ENCODE measurements at regions not wholly inside any gene's neighbourhood (a gene's known extent, or its start where the extent isn't known, plus 50 kb on each side); places are given as distances from the start of the nearest gene placed in this dataset.

DNA sequence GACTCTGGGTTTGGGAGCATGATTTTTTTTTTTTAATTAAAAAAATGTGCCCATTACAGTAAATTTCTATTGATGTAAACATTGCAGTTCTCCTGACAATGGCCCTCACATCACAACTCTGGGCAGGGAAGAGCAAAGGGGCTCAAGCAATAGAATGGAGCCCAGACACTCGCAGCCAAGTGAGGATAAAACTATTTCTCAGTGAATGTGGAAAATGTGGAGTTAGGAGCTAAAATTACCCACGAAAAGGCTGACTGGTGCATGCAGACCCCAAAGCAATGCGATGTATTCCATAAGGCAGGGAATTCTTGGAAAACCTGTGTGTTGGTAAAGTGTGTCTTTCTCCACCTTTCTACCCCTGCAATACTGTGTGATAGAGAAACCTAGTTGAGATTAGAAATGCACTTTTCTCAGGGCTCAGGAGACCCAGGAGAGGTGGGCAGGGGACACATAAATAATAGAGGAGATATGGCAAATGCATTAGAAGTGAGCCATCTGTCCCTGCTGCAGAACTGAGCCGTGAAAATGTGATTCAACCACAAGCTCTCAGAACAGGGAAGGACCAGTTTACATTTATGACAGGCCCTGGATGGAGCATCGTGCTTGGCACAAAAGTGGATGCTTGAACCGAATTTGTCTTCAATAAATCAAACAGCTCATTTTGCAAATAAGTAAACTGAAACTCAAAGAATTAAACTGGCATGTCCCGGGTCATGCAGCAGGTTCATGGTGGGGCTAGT lies 100.1 kb downstream of the MYCN start:
- Mint-ChIP-seq H3K9me3 (no peaks in the 10 kb centered on the region), H3K36me3 (no peaks in the 10 kb centered on the region), H3K27me3 (peaks cover 0 to 5% of the 10 kb centered on the region in 2 donors), H3K27ac (no peak overlapping the region), H3K4me3 (no peak overlapping the region), H3K4me1 (ENCODE audit: low read depth in 2 of 2) (no peaks in the 10 kb centered on the region)
- ATAC-seq (no peak), DNase-seq (ENCODE audit: low spot score) (no peak)

DNA sequence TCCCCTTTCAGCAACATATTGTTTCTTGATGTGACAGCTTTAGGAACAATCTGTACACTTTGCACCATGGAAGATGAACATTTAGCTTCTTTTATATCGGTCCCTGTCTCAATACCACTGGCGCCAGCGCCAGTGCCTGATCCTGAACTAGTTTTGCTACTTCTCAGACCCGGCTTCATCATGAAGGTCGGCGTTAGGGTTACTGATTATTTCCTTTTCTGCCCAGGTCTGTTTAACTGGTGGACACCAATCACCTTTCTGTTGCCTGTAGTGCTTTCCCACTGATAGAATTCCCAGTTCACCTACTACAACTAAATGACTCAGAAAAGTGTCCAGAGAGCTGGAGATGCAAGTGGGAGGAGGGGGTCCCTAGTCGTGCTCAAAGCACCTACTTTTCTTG lies 99.5 kb downstream of the MYCN start:
- DNase-seq (ENCODE audit: low spot score) (no peak), ATAC-seq (no peak)
- H3K27me3 Mint-ChIP-seq, result peaks cover 2 to 3% of the 10 kb centered on the region in 2 donors
- no peaks in the 10 kb centered on the region for H3K36me3 Mint-ChIP-seq
- H3K4me3 Mint-ChIP-seq, result no peak overlapping the region
- no peak overlapping the region for H3K27ac Mint-ChIP-seq
- no peaks in the 10 kb centered on the region for H3K9me3 Mint-ChIP-seq
- H3K4me1 Mint-ChIP-seq (ENCODE audit: low read depth in 2 of 2), result no peaks in the 10 kb centered on the region

DNA sequence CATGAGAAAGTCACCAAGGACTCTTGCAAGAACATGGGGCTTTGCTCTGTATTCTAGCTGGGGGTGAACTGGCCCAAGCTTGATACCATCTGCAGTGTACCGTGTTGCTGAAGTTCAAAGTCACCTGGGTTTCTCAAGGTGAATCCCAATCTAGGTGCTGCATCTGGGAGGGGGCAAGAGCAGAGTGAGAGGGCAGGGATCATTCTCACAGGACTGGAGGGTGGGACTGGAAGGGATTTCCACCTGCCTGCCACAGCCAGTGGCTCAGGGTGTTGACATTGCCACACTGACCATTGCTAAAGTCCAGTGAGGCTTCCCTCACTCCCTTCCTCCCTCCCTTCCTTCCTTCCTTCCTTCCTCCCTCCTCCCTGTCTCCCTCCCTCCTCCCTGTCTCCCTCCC lies 98.7 kb downstream of the MYCN start:
- no peak for ATAC-seq
- no peaks in the 10 kb centered on the region for H3K9me3 Mint-ChIP-seq
- no peaks in the 10 kb centered on the region for H3K4me1 Mint-ChIP-seq (ENCODE audit: low read depth in 2 of 2)
- peaks cover 3 to 8% of the 10 kb centered on the region in 2 donors for H3K27me3 Mint-ChIP-seq
- H3K36me3 Mint-ChIP-seq, result no peaks in the 10 kb centered on the region
- H3K4me3 Mint-ChIP-seq, result no peak overlapping the region
- no peak for DNase-seq (ENCODE audit: low spot score)
- H3K27ac Mint-ChIP-seq, result no peak overlapping the region

DNA sequence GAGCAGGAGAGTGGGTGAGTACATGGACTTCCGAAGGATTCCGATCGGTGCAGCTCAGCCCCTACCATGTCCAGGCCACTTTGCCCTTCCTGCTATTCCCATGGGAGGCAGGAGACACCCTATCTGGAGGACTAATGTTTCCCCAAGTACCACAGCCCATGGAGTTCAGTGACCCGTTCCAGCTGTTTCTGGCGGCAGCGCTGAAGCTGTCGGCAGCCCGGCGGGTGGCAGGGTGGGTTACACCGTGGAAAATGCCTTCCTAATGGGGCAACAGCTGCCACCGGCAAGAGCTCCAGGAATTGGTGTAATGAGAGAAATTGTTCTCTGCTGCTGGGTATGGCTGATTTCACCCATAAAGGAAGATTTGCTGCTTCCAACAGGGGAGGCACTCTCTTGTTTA lies 98.3 kb downstream of the MYCN start:
- Mint-ChIP-seq H3K27ac (no peak overlapping the region), H3K36me3 (no peaks in the 10 kb centered on the region), H3K4me1 (ENCODE audit: low read depth in 2 of 2) (no peaks in the 10 kb centered on the region), H3K27me3 (peaks cover 3 to 8% of the 10 kb centered on the region in 2 donors), H3K4me3 (no peak overlapping the region), H3K9me3 (no peaks in the 10 kb centered on the region)
- DNase-seq (ENCODE audit: low spot score) (no peak), ATAC-seq (no peak)

DNA sequence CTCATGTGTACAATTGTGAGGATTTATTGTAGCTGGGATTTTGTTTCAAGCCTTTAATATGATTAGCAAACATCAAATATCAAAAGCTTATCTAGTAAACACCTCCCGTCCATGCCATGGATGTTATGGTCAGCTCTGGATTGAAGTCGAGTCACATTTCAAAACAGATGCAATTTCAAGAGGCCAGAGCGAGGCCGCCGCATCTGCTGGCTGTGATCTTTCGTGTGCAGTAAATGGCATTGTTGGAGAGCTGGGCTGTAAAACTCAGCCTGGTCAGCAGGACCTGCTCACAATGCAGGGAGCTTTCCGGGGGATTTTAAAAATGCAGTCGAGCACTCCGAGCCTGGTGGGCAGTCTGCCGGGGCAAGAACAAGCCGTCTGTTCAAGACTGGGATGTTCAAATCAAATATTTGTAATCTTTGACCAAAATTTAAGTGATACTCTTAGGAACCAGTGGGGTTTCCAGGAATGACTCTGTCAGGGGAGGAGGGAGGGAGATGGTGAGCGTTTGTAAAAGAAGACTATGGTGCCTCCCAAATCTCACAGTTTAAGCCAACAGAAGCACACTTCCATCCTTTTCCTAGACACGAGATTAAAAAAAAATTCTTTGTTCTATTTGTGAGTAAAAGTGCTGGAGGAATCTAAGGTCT lies 97.6 kb downstream of the MYCN start:
- ATAC-seq, result no peak
- Mint-ChIP-seq H3K27me3 (peaks cover 3 to 8% of the 10 kb centered on the region in 2 donors), H3K4me3 (no peak overlapping the region), H3K9me3 (no peaks in the 10 kb centered on the region), H3K36me3 (no peaks in the 10 kb centered on the region), H3K27ac (no peak overlapping the region), H3K4me1 (ENCODE audit: low read depth in 2 of 2) (no peaks in the 10 kb centered on the region)
- DNase-seq (ENCODE audit: low spot score), result no peak

DNA sequence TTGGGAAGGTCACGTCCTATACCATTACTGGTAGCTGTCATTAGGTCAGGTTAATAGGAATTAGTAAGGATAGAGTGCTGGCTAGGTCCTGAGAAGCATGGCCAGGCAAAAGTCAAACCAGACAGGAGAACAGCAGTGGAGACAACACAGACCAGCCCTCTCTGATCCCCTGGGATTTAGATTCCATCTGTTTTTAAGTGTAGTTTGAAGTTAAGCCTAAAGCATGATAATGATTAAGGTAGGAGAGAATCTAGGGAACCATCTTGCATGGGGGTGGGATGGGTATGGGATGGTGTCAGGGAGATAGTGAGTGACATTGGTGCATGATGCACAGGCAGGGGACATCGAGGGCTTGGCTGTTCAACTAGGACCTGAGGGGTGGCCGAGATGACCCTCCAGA lies 96.6 kb downstream of the MYCN start:
- Mint-ChIP-seq H3K9me3 (no peaks in the 10 kb centered on the region), H3K4me1 (ENCODE audit: low read depth in 2 of 2) (no peaks in the 10 kb centered on the region), H3K4me3 (no peak overlapping the region), H3K36me3 (no peaks in the 10 kb centered on the region), H3K27me3 (peaks cover 3 to 8% of the 10 kb centered on the region in 2 donors), H3K27ac (no peak overlapping the region)
- no peak for ATAC-seq
- no peak for DNase-seq (ENCODE audit: low spot score)

DNA sequence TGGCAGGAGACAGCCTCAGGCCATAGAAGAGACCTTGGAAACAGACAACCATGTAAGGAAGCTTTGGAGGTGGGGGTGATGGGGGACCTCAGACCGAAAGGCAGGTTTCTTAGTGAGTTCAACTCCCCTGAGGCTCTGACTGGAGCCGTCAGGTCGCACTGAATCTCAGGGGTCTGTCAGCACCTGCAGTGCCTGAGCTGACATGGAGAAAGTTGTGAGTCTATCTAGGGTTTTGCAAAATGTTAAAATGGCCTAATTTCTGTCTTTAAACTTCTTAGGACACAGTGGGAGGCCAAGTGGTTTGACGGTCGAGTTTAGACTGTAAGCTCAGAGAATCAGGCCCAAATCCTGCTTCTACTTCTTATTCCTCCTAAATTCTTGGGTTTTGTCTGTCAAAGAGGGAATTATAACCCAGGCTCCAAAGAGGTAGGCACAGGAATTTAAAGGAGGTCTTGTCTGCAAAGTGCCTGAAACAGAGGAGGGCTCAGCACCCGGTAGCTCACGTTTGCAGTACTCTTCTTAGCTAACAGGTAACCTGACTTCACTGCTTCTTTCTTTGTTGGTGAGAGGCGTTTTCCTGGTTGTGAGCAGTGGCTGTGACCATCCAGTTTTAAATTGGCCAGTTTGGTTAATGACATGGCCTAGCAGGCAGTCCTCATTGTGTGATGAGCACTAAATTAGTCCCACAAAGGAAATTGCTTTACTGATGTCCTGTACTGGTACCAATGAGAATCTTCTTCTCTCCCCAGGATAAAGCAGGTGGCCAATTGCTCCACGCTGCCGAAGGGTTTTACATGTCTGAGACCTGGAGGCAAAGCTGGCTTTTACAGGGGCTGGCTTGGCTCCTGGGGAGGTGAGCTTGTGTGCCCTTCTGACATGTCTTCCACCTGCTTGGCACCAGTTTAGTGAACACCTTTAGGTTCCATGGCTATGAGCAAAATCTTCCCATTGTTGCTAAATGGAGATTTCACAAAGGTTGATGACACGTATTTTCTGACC lies 95.7 kb downstream of the MYCN start:
- H3K4me1 Mint-ChIP-seq (ENCODE audit: low read depth in 2 of 2), result no peaks in the 10 kb centered on the region
- no peak overlapping the region for H3K27ac Mint-ChIP-seq
- no peaks in the 10 kb centered on the region for H3K9me3 Mint-ChIP-seq
- ATAC-seq (no peak), DNase-seq (ENCODE audit: low spot score) (no peak)
- H3K27me3 Mint-ChIP-seq, result peaks cover 3 to 8% of the 10 kb centered on the region in 2 donors
- H3K36me3 Mint-ChIP-seq, result no peaks in the 10 kb centered on the region
- H3K4me3 Mint-ChIP-seq, result no peak overlapping the region

DNA sequence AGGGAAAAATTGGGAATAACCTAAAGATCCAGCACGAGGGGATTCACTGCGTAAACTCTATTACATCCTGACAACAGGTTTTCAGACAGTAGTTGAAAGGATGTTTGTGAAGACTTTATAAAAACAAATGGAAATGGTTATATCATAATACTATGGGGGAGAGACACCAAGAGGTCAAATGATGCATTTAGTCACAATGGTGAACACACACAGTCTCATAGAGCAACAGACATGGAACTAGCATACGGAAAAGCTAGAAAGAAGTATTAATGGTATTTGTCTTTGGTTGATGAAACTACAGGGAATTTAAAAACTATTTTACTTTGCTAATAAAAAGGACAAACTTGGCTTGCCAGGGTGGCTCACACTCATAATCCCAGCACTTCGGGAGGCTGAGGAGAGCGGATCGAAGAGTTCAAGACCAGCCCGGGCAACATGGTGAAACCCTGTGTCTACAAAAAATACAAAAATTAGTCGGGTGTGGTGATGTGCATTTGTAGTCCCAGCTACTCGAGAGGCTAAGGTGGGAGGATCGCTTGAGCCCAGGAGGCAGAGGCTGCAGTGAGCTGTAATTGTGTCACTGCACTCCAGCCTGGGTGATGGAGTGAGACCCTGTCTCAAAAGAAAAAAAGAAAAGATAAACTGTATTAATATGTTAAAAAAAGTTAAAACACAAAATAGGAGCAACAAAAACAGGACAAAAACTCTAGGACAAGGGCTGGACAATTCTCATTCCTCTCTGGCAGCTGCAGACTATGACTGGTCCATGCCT lies 94.8 kb downstream of the MYCN start:
- Mint-ChIP-seq H3K36me3 (no peaks in the 10 kb centered on the region), H3K9me3 (no peaks in the 10 kb centered on the region), H3K4me3 (no peak overlapping the region), H3K4me1 (ENCODE audit: low read depth in 2 of 2) (no peaks in the 10 kb centered on the region), H3K27me3 (peaks cover 3 to 8% of the 10 kb centered on the region in 2 donors), H3K27ac (no peak overlapping the region)
- DNase-seq (ENCODE audit: low spot score) (no peak), ATAC-seq (no peak)

DNA sequence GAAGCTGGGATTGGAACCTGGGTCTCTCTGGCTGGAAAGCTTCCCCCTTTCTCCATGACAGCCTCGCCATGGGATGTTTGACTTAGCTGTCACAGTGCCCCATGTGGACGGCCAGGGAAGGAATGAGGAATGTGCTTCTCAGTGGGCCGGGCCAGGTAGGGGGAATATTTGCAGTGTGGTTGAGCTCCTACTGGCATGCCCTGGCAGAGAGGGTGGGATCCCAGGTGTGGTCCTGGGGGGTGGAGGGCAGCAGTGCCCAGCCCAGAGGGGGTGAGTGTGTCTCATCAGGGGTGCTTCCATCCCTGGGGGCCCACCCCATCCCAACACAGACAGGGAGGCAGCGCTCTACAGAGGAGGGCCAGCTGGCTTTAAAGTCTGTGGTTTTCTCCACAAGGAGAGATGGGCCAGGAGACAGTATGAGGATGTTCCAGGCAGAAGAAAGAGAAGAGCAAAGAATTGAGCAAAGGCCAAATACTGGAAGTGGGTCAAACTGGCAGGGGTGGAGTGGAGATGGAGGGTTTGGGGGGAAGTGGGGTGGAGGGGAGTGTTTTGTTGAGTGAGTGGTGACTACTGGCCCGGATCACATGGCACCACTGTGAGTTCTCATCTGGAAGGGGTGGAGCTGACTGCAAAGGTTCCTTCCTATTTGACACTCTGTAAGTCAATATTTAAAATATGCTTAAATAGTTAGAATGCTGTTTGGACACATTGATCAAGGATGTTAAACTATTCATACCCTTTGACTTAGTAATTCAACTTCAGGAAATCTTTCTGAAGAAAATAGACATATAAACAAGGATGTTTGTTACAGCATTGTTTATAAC lies 94.0 kb downstream of the MYCN start:
- no peak overlapping the region for H3K4me3 Mint-ChIP-seq
- no peak overlapping the region for H3K27ac Mint-ChIP-seq
- H3K27me3 Mint-ChIP-seq, result peaks cover 0 to 8% of the 10 kb centered on the region in 2 donors
- peak in 1 of 2 donors; percentile 24 for ATAC-seq
- no peaks in the 10 kb centered on the region for H3K9me3 Mint-ChIP-seq
- DNase-seq (ENCODE audit: low spot score), result no peak
- H3K36me3 Mint-ChIP-seq, result no peaks in the 10 kb centered on the region
- H3K4me1 Mint-ChIP-seq (ENCODE audit: low read depth in 2 of 2), result no peaks in the 10 kb centered on the region

DNA sequence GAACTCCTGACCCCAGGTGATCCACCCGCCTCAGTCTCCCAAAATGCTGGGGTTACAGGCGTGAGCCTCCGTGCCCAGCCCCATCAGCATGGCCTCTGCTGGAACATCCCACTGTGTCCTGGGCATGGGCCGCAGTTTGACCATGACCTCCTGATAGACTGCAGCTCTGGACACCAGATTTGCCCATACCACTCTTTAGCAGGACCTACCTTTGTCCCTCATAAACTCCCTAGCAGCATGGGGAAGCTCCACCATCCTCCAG lies 92.6 kb downstream of the MYCN start:
- H3K4me3 Mint-ChIP-seq, result no peak overlapping the region
- ATAC-seq, result no peak

DNA sequence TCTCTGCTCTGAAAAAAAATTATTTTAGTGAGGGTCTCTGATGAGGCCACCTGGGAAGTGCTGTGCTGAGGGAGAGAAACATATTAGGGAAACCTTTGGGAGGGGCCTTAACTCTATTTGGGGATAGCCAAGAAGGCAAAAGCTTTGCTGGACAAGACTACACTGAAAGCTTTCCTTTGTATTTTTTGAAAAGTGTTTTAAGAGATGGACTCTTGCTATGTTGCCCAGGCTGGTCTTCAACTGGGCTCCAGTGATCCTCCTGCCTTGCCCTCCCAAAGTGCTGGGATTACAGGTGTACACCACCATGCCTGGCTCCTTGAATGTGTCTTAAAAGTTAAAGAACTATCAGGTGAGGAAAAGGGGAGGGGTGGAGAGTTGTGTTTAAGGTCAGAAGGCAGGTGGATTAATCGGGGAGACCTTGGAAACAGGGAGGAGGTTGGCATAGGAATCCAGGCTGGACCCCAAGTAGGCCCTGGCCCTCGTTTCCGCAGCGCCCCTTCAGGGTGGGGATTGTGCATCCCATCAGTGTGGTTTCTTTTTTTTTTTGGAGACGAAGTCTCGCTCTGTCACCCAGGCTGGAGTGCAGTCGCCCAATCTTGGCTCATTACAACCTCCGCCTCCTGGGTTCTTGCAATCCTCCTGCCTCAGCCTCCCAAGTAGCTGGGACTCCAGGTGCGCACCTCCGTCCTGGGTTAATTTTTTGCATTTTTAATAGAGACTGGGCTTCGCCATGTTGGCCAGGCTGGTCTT lies 92.1 kb downstream of the MYCN start:
- Mint-ChIP-seq H3K27ac (no peak overlapping the region), H3K27me3 (peaks cover 0 to 8% of the 10 kb centered on the region in 2 donors), H3K4me3 (no peak overlapping the region), H3K9me3 (no peaks in the 10 kb centered on the region), H3K4me1 (ENCODE audit: low read depth in 2 of 2) (no peaks in the 10 kb centered on the region), H3K36me3 (no peaks in the 10 kb centered on the region)
- ATAC-seq (no peak), DNase-seq (ENCODE audit: low spot score) (no peak)

More for the DNA sequence above, 92.6 kb downstream of the MYCN start:
- H3K4me1 Mint-ChIP-seq (ENCODE audit: low read depth in 2 of 2), result no peaks in the 10 kb centered on the region
- no peaks in the 10 kb centered on the region for H3K36me3 Mint-ChIP-seq
- H3K27ac Mint-ChIP-seq, result no peak overlapping the region
- H3K9me3 Mint-ChIP-seq, result no peaks in the 10 kb centered on the region
- DNase-seq (ENCODE audit: low spot score), result no peak
- peaks cover 0 to 8% of the 10 kb centered on the region in 2 donors for H3K27me3 Mint-ChIP-seq

DNA sequence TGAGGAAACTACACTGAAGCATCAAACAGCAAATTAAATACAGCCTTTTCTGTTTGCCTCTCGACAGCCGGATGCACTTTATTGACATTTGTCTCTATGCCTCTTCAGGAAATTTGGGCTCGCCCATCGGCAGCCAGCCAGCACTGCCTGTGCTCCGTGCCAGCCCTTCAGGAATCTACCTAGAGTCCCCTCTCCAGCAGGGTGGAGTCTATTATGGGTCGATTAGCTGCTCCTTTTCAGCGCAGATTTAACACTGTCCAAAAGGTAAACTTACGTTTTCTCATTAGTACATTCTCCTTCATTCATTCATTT lies 91.5 kb downstream of the MYCN start:
- no peaks in the 10 kb centered on the region for H3K9me3 Mint-ChIP-seq
- no peaks in the 10 kb centered on the region for H3K4me1 Mint-ChIP-seq (ENCODE audit: low read depth in 2 of 2)
- no peak for DNase-seq (ENCODE audit: low spot score)
- no peaks in the 10 kb centered on the region for H3K36me3 Mint-ChIP-seq
- H3K4me3 Mint-ChIP-seq, result no peak overlapping the region
- peaks cover 0 to 8% of the 10 kb centered on the region in 2 donors for H3K27me3 Mint-ChIP-seq
- ATAC-seq, result no peak
- H3K27ac Mint-ChIP-seq, result no peak overlapping the region
